ENCODE measurements at regions not wholly inside any gene's neighbourhood (a gene's known extent, or its start where the extent isn't known, plus 50 kb on each side); places are given as distances from the start of the nearest gene placed in this dataset.

- H3K4me3 ChIP-seq (replicated peaks; ENCODE audit: insufficient read depth, low read length) = no peak overlapping the region
- TF ChIP-seq POLR2AphosphoS5 (IDR thresholded peaks at IDR 0.05; ENCODE audit: low read depth) (no peak), SPI1 (IDR thresholded peaks at IDR 0.05; ENCODE audit: borderline replicate concordance, low read depth) (no peak), REST (IDR thresholded peaks at IDR 0.05; ENCODE audit: insufficient replicate concordance, low read depth) (no peak), CTCF (IDR thresholded peaks at IDR 0.05; ENCODE audit: insufficient read depth, low read length) (no peak), GABPA (IDR thresholded peaks at IDR 0.05; ENCODE audit: low read depth) (no peak)
- DNase-seq (ENCODE audit: low read depth in 1 of 2, low spot score in 1 of 2) = no peak
- H3K27me3 ChIP-seq (ENCODE audit: insufficient read depth, poor library complexity, severe bottlenecking) = no peaks in the 10 kb centered on the region
- no peak overlapping the region for H3K27ac ChIP-seq (replicated peaks)
Measured at GRCh38 chr7:133197972-133198544, 54.8 kb upstream of the EXOC4 start.

GRCh38 chr7:133199831-133200230 lies 53.0 kb upstream of the EXOC4 start:
- H3K27ac ChIP-seq (replicated peaks) = no peak overlapping the region
- no peak overlapping the region for H3K4me3 ChIP-seq (replicated peaks; ENCODE audit: insufficient read depth, low read length)
- TF ChIP-seq POLR2AphosphoS5 (IDR thresholded peaks at IDR 0.05; ENCODE audit: low read depth) (no peak), REST (IDR thresholded peaks at IDR 0.05; ENCODE audit: insufficient replicate concordance, low read depth) (no peak), SPI1 (IDR thresholded peaks at IDR 0.05; ENCODE audit: borderline replicate concordance, low read depth) (no peak), CTCF (IDR thresholded peaks at IDR 0.05; ENCODE audit: insufficient read depth, low read length) (no peak), GABPA (IDR thresholded peaks at IDR 0.05; ENCODE audit: low read depth) (no peak)
- H3K27me3 ChIP-seq (ENCODE audit: insufficient read depth, poor library complexity, severe bottlenecking) = no peaks in the 10 kb centered on the region
- no peak for DNase-seq (ENCODE audit: low read depth in 1 of 2, low spot score in 1 of 2)

GRCh38 chr7:133201470-133201869 lies 51.4 kb upstream of the EXOC4 start:
- H3K27ac ChIP-seq (replicated peaks) = no peak overlapping the region
- no peak for DNase-seq (ENCODE audit: low read depth in 1 of 2, low spot score in 1 of 2)
- no peaks in the 10 kb centered on the region for H3K27me3 ChIP-seq (ENCODE audit: insufficient read depth, poor library complexity, severe bottlenecking)
- no peak overlapping the region for H3K4me3 ChIP-seq (replicated peaks; ENCODE audit: insufficient read depth, low read length)
- TF ChIP-seq GABPA (IDR thresholded peaks at IDR 0.05; ENCODE audit: low read depth) (no peak), REST (IDR thresholded peaks at IDR 0.05; ENCODE audit: insufficient replicate concordance, low read depth) (no peak), POLR2AphosphoS5 (IDR thresholded peaks at IDR 0.05; ENCODE audit: low read depth) (no peak), SPI1 (IDR thresholded peaks at IDR 0.05; ENCODE audit: borderline replicate concordance, low read depth) (no peak), CTCF (IDR thresholded peaks at IDR 0.05; ENCODE audit: insufficient read depth, low read length) (no peak)

All from HL-60 (cell line).